Calu3 (cell line): ENCODE measurements at regions not wholly inside any gene's neighbourhood (a gene's known extent, or its start where the extent isn't known, plus 50 kb on each side); places are given as distances from the start of the nearest gene placed in this dataset.

Experiments
- BruUV-seq: library from RNA; stranded (reverse); fragments of 400-500 nt; replicated peaks from 2 replicates; lab custom pipeline; 2021; lab: Mats Ljungman, UMichigan
- CTCF ChIA-PET: fragments of 300-600 bp; sonication (Branson Sonifier 250); formaldehyde crosslinking; loops from one replicate; lab custom pipeline; 2022; ENCODE audit warnings: antibody characterized with exemption; lab: Charles Lee
- DNase-seq: peaks from one replicate; pipeline ENCODE4 v3.0.0; 2022
- H3K27ac Mint-ChIP-seq: one replicate; pipeline ENCODE4 v1.8.0; 2022; ENCODE audit warnings: mixed read lengths; ENCODE audit not compliant: unreplicated experiment
- H3K27me3 Mint-ChIP-seq: one replicate; pipeline ENCODE4 v1.8.0; 2022; ENCODE audit warnings: mixed read lengths; ENCODE audit not compliant: unreplicated experiment
- H3K36me3 Mint-ChIP-seq: one replicate; pipeline ENCODE4 v1.8.0; 2022; ENCODE audit warnings: mild to moderate bottlenecking, moderate library complexity, mixed read lengths; ENCODE audit not compliant: insufficient read depth, unreplicated experiment
- H3K4me1 Mint-ChIP-seq: one replicate; pipeline ENCODE4 v1.8.0; 2022; ENCODE audit warnings: mild to moderate bottlenecking, low read depth, mixed read lengths; ENCODE audit not compliant: unreplicated experiment
- H3K4me3 Mint-ChIP-seq: one replicate; pipeline ENCODE4 v1.8.0; 2022; ENCODE audit warnings: mild to moderate bottlenecking, low read depth, moderate library complexity, mixed read lengths; ENCODE audit not compliant: unreplicated experiment
- H3K9me3 Mint-ChIP-seq: one replicate; pipeline ENCODE4 v1.8.0; 2022; ENCODE audit warnings: low read depth, mixed read lengths; ENCODE audit not compliant: unreplicated experiment
- intact Hi-C: fragments of 100-400 bp; cut with micrococcal nuclease; formaldehyde crosslinking; loops from one replicate; pipeline ENCODE4 v1.10.0; 2022; ENCODE audit not compliant: unreplicated experiment
- TF ChIP-seq, protein P1 (sequence below): fragments of 200-600 bp; IDR thresholded peaks from one replicate; pipeline ENCODE4 v1.8.0; 2022; ENCODE audit warnings: antibody characterized with exemption; ENCODE audit not compliant: unreplicated experiment

DNA sequence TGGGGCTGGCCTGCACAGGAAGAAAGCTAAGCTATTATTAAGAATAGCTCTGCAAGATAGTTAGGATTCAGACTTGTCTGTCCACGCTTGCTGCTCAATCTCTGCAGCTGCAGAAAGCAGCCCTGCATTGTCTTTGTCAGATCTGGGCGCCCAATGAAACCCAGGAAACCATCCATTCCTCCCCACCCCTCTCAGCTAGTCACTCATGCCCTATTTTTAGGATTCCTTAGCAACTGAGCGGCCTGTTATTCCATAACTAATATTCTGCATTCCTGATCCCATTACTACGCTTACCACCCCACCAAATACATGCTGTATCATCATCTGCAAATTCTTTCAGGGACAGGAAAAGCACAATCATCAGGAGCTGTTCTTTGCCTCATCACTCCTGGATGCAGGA lies 52.9 kb upstream of the APC start:
- H3K4me3 Mint-ChIP-seq: no peak overlapping the region
- CTCF ChIA-PET: interaction anchor here (0.5 kb wide), 1 partner anchor 112 kb away, joined by 3 read pairs; no protein-coding TSS in a partner anchor
- no peaks in the 10 kb centered on the region for H3K4me1 Mint-ChIP-seq
- H3K27ac Mint-ChIP-seq: no peak overlapping the region
- no peaks in the 10 kb centered on the region for H3K9me3 Mint-ChIP-seq
- no peak for DNase-seq
- no TSS peak for BruUV-seq
- TF ChIP-seq, protein P1, sequence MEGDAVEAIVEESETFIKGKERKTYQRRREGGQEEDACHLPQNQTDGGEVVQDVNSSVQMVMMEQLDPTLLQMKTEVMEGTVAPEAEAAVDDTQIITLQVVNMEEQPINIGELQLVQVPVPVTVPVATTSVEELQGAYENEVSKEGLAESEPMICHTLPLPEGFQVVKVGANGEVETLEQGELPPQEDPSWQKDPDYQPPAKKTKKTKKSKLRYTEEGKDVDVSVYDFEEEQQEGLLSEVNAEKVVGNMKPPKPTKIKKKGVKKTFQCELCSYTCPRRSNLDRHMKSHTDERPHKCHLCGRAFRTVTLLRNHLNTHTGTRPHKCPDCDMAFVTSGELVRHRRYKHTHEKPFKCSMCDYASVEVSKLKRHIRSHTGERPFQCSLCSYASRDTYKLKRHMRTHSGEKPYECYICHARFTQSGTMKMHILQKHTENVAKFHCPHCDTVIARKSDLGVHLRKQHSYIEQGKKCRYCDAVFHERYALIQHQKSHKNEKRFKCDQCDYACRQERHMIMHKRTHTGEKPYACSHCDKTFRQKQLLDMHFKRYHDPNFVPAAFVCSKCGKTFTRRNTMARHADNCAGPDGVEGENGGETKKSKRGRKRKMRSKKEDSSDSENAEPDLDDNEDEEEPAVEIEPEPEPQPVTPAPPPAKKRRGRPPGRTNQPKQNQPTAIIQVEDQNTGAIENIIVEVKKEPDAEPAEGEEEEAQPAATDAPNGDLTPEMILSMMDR: no peak
- intact Hi-C loops: no loop called here
- peaks cover 44% of the 10 kb centered on the region for H3K27me3 Mint-ChIP-seq
- no peaks in the 10 kb centered on the region for H3K36me3 Mint-ChIP-seq

DNA sequence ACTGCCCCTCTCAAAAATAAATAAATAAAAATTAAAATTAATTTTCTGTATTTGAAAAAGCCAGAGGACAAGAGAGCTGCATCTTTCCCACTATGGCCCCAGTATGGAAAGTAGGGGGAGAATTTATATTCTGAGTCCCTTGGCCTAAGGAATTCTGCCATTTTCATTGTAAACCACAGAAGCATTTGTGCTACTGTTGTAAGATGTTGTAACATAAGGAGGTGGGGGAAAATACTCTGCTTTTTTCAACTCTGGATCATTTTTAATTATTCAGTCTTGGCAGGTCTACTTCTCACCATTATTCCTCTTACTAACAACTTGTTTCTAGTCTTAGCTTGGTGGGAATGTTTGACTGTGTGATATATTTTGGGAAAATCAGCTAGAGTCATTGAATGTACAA lies 52.3 kb upstream of the APC start:
- Mint-ChIP-seq H3K27me3 (peaks cover 51% of the 10 kb centered on the region), H3K9me3 (no peaks in the 10 kb centered on the region), H3K4me3 (no peak overlapping the region), H3K27ac (no peak overlapping the region), H3K4me1 (no peaks in the 10 kb centered on the region), H3K36me3 (no peaks in the 10 kb centered on the region)
- DNase-seq: no peak
- CTCF ChIA-PET: interaction anchor here (0.6 to 0.7 kb wide), 2 partner anchors 33 to 176 kb away, joined by 3 read pairs; partner anchors contain the start of gene SRP19
- no TSS peak for BruUV-seq
- TF ChIP-seq, protein P1: no peak
- intact Hi-C loops: no loop called here

DNA sequence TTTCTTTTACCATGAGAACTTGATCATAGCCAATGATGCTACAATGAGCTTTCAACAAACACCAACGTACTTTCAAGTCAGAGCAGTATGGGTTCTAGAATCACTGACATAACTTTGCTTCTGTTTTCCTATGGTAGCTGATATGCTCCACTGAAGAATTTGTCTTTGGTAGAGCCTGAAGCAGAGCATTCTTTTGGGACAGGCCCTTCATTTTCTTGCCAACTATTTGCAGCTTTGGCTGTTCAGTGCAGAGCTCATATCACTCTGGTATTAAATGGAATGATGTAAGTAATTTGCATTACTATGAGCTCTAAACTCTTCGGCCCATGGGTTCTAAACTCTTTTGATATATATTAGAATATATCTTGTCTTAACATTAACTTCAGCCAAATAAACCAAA lies 51.8 kb upstream of the APC start:
- TF ChIP-seq, protein P1: no peak
- Mint-ChIP-seq H3K27ac (no peak overlapping the region), H3K36me3 (no peaks in the 10 kb centered on the region), H3K4me3 (no peak overlapping the region), H3K4me1 (no peaks in the 10 kb centered on the region), H3K27me3 (peaks cover 56% of the 10 kb centered on the region), H3K9me3 (no peaks in the 10 kb centered on the region)
- intact Hi-C loops: no loop called here
- DNase-seq: no peak
- CTCF ChIA-PET: interaction anchor here (0.6 to 0.7 kb wide), 2 partner anchors 33 to 547 kb away, joined by 3 read pairs; no protein-coding TSS in a partner anchor
- no TSS peak for BruUV-seq

DNA sequence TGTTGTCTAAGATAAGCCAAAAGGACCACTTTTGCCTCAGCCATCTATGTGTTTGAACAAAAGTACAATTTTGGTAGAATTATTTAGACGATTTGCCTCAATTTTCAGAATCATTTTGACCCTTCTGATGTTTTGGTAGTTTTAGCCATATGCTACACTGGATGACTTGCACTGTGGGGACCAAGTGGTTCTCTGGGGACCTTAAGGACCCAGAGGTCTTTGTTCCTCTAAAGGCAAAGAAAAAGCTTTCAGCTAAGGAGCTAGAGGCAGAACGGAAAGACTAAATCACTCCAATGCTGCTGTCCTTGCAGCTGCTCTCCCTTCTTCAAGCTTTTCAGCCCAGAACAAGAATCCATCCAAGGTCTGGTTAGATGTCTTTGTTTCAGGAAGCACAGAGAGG lies 51.0 kb upstream of the APC start:
- Mint-ChIP-seq H3K36me3 (no peaks in the 10 kb centered on the region), H3K4me1 (no peaks in the 10 kb centered on the region), H3K27me3 (peaks cover 63% of the 10 kb centered on the region), H3K27ac (no peak overlapping the region), H3K9me3 (no peaks in the 10 kb centered on the region), H3K4me3 (no peak overlapping the region)
- BruUV-seq: no TSS peak
- CTCF ChIA-PET: no interaction called here
- intact Hi-C loops: no loop called here
- TF ChIP-seq, protein P1: no peak
- no peak for DNase-seq
